Keratinocyte (primary cell): ENCODE measurements at regions not wholly inside any gene's neighbourhood (a gene's known extent, or its start where the extent isn't known, plus 50 kb on each side); places are given as distances from the start of the nearest gene placed in this dataset.

ENCODE experiments used
- EZH2 ChIP-seq: IDR thresholded peaks from one replicate; pipeline ENCODE4 v1.6.1; 2012; ENCODE audit warnings: inconsistent platforms, mild to moderate bottlenecking, low read length, moderate library complexity
- TF ChIP-seq, protein P1 (sequence below), 3 experiments: IDR thresholded peaks in 1 of 3; conservative IDR thresholded peaks in 1 of 3; optimal IDR thresholded peaks in 1 of 3; 2 replicates in 2 of 3; 3 replicates in 1 of 3; pipeline versions ENCODE3 to v1.5.1; 2011; ENCODE audit warnings: low read length in 3 of 3, mild to moderate bottlenecking in 3 of 3, moderate library complexity in 2 of 3, control low read depth in 1 of 3, inconsistent platforms in 1 of 3; ENCODE audit not compliant: insufficient read depth in 2 of 3; ENCODE audit errors: extremely low read depth in 1 of 3

DNA sequence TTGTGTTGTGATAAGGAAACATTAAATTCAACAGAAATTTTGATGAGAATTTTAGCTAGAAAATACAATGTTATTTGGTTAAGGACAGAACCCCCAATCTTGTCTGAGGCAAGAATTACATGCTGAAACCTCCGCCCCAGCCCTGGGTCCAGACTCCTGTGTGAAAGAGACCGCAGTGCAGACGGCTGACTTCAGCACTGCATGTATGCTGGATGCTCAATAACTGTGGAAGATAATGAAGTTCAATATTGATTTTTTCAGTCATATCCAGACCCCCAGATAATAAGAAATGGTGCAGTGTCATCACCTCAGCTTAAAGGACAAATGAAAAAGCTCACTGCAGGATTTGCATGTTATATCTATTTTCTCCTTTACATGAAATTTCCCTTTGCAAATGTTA is 188.3 kb upstream of the CNTN4 start:
- TF ChIP-seq, protein P1, sequence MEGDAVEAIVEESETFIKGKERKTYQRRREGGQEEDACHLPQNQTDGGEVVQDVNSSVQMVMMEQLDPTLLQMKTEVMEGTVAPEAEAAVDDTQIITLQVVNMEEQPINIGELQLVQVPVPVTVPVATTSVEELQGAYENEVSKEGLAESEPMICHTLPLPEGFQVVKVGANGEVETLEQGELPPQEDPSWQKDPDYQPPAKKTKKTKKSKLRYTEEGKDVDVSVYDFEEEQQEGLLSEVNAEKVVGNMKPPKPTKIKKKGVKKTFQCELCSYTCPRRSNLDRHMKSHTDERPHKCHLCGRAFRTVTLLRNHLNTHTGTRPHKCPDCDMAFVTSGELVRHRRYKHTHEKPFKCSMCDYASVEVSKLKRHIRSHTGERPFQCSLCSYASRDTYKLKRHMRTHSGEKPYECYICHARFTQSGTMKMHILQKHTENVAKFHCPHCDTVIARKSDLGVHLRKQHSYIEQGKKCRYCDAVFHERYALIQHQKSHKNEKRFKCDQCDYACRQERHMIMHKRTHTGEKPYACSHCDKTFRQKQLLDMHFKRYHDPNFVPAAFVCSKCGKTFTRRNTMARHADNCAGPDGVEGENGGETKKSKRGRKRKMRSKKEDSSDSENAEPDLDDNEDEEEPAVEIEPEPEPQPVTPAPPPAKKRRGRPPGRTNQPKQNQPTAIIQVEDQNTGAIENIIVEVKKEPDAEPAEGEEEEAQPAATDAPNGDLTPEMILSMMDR (optimal IDR thresholded peaks at IDR 0.05 in 1 of 3, IDR thresholded peaks at IDR 0.05 in 1 of 3, conservative IDR thresholded peaks at IDR 0.05 in 1 of 3; ENCODE audit: extremely low read depth in 1 of 3, insufficient read depth in 2 of 3, low read length in 3 of 3), result no peak
- TF ChIP-seq EZH2, result no peak
